ENCODE measurements at regions not wholly inside any gene's neighbourhood (a gene's known extent, or its start where the extent isn't known, plus 50 kb on each side); places are given as distances from the start of the nearest gene placed in this dataset.
"Not testable (repeated sequence)": the region's sequence is repeated elsewhere in the genome, so short reads cannot be mapped to it uniquely, and the experiment has no call there.

DNA sequence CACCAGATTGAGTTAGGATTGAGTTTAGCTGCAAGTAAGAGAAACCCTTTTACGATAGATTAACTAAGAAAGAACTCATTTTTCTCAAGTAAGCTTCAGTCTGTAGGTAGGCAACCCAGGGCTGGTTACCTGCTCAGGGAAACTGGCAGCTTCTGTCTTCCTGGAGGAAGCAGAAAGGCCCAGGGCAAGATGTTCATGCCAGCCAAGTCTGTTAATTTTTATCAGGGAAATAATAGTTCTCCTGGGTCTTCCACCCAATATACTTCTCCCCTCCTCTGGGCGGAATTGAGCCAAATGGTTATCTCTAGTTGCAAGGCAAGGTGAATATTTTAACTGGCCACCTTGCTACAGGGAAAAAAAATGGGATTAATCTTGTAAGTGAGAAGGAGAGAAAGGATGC lies 98.2 kb downstream of the UTRN start:
- peaks cover 56% of the 10 kb centered on the region for H3K36me3 Mint-ChIP-seq (ENCODE audit: low read depth)

DNA sequence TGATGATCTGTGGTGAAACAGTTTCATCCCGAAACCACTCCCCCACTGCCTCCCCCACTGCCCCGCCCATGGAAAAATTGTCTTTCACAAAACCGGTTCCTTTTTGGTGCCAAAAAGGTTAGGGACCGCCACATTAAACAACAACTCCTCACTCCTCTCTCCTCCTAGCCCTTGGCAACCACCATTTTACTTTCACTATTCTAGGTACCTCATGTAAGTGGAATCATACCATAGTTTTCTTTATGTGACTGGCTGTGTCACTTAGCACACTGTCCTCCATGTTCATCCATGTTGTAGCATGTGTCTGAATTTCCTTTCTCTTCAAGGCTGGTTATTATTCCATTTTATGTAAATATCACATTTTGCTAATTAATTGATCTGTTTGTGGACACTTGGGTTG lies 99.3 kb downstream of the UTRN start:
- Mint-ChIP-seq H3K36me3 (ENCODE audit: low read depth) (peaks cover 55% of the 10 kb centered on the region), H3K4me3 (no peak overlapping the region), H3K27ac (no peak overlapping the region), H3K4me1 (peaks cover 10% of the 10 kb centered on the region), H3K9me3 (peaks cover 23% of the 10 kb centered on the region), H3K27me3 (no peaks in the 10 kb centered on the region)
- no peak for DNase-seq
- ChIA-PET POLR2A (no interaction called here), CTCF (no interaction called here)

More for the DNA sequence above, 98.2 kb downstream of the UTRN start:
- no peak overlapping the region for H3K4me3 Mint-ChIP-seq
- H3K4me1 Mint-ChIP-seq: peaks cover 16% of the 10 kb centered on the region
- peaks cover 29% of the 10 kb centered on the region for H3K9me3 Mint-ChIP-seq
- ChIA-PET CTCF (no interaction called here), POLR2A (no interaction called here)
- no peak overlapping the region for H3K27ac Mint-ChIP-seq
- no peaks in the 10 kb centered on the region for H3K27me3 Mint-ChIP-seq
- no peak for DNase-seq

DNA sequence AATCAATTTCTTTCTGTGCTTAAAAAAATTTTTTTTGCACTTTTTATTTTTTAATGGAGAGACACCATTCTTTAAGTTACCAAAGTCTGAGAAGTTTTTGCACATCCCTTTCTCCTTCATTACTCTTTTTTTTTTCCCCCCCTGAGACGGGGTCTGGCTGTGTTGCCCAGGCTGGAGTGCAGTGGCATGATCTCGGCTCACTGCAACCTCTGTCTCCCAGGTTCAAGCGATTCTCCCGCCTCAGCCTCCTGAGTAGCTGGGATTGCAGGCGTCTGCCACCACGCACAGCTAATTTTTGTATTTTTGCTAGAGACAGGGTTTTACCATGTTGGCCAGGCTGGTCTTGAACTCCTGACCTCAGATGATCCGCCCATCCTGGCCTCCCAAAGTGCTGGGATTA lies 104.3 kb downstream of the UTRN start:
- POLR2A ChIA-PET, CTCF ChIA-PET, H3K4me3 Mint-ChIP-seq: not testable (repeated sequence)

DNA sequence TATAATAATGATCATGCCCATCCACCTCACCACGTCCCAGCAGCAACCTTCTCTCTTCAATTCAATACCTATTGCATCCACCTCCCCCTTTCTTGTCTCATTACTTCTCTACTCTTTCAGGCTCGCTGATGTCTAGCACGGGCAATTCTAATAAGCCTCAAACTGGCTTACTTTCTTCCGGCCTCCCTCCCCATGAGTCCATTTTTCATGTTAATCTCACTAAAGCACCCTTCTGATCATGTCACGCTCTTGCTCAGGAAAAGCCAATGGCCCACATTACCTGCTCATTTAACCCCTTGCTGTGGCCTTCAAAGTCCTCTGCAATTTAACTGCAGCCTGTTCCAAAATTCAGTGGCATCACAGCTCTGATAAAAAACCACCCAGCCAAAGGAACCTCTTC lies 105.1 kb downstream of the UTRN start:
- Mint-ChIP-seq H3K4me3 (no peak overlapping the region), H3K27me3 (no peaks in the 10 kb centered on the region), H3K9me3 (peaks cover 6% of the 10 kb centered on the region), H3K36me3 (ENCODE audit: low read depth) (peaks cover 44% of the 10 kb centered on the region), H3K27ac (no peak overlapping the region), H3K4me1 (peaks cover 4% of the 10 kb centered on the region)
- CTCF ChIA-PET: interaction anchor here (0.6 kb wide), 1 partner anchor 379 kb away, joined by 3 read pairs; no protein-coding TSS in a partner anchor
- DNase-seq: no peak
- POLR2A ChIA-PET: no interaction called here

More for the DNA sequence above, 104.3 kb downstream of the UTRN start:
- H3K36me3 Mint-ChIP-seq (ENCODE audit: low read depth): peaks cover 49% of the 10 kb centered on the region
- DNase-seq, H3K4me1 Mint-ChIP-seq, H3K9me3 Mint-ChIP-seq, H3K27ac Mint-ChIP-seq, H3K27me3 Mint-ChIP-seq: not testable (repeated sequence)

- CTCF ChIA-PET: interaction anchor here (0.6 kb wide), 1 partner anchor 378 kb away, joined by 3 read pairs; no protein-coding TSS in a partner anchor
- H3K36me3 Mint-ChIP-seq (ENCODE audit: low read depth): peaks cover 41% of the 10 kb centered on the region
- H3K4me3 Mint-ChIP-seq: no peak overlapping the region
- peaks cover 6% of the 10 kb centered on the region for H3K9me3 Mint-ChIP-seq
- H3K4me1 Mint-ChIP-seq: peaks cover 4% of the 10 kb centered on the region
- no peak overlapping the region for H3K27ac Mint-ChIP-seq
- POLR2A ChIA-PET: no interaction called here
- DNase-seq: no peak
- H3K27me3 Mint-ChIP-seq: no peaks in the 10 kb centered on the region
Measured at GRCh38 chr6:144390886-144391285, 105.8 kb downstream of the UTRN start.

DNA sequence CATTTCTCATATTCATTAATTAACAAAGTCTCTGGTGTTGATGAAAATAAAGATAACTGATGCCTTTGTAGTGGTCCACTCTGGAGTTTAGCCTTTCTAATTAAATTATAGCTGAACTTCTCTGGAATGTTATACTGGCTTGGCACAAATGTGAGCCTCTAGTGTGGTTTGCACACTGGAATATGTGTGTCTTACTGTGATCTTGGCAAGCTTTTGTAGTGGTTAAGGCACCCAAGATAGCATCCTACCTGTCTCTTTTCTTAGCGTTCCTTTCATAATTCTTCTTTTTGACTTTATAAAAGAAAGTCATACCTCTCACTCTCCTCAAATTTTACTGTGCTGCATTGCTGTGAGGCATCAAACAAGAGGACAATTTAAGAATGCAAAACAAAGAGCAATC lies 107.4 kb downstream of the UTRN start:
- peaks cover 4% of the 10 kb centered on the region for H3K4me1 Mint-ChIP-seq
- H3K36me3 Mint-ChIP-seq (ENCODE audit: low read depth): peaks cover 47% of the 10 kb centered on the region
- no peak overlapping the region for H3K4me3 Mint-ChIP-seq
- CTCF ChIA-PET: no interaction called here
- peaks cover 16% of the 10 kb centered on the region for H3K9me3 Mint-ChIP-seq
- no peak for DNase-seq
- POLR2A ChIA-PET: no interaction called here
- no peaks in the 10 kb centered on the region for H3K27me3 Mint-ChIP-seq
- H3K27ac Mint-ChIP-seq: no peak overlapping the region

- H3K4me1 Mint-ChIP-seq: peaks cover 4% of the 10 kb centered on the region
- no peak overlapping the region for H3K4me3 Mint-ChIP-seq
- H3K36me3 Mint-ChIP-seq (ENCODE audit: low read depth): peaks cover 52% of the 10 kb centered on the region
- CTCF ChIA-PET: no interaction called here
- H3K27ac Mint-ChIP-seq: no peak overlapping the region
- DNase-seq: no peak
- peaks cover 25% of the 10 kb centered on the region for H3K9me3 Mint-ChIP-seq
- POLR2A ChIA-PET: no interaction called here
- H3K27me3 Mint-ChIP-seq: no peaks in the 10 kb centered on the region
Measured at GRCh38 chr6:144394210-144394609, 109.1 kb downstream of the UTRN start.

- Mint-ChIP-seq H3K27ac (no peak overlapping the region), H3K4me1 (peaks cover 4% of the 10 kb centered on the region), H3K9me3 (peaks cover 25% of the 10 kb centered on the region), H3K36me3 (ENCODE audit: low read depth) (peaks cover 55% of the 10 kb centered on the region), H3K4me3 (no peak overlapping the region), H3K27me3 (no peaks in the 10 kb centered on the region)
- ChIA-PET CTCF (no interaction called here), POLR2A (no interaction called here)
- no peak for DNase-seq
Measured at GRCh38 chr6:144395014-144395413, 109.9 kb downstream of the UTRN start.

GRCh38 chr6:144395826-144396225 lies 110.7 kb downstream of the UTRN start:
- POLR2A ChIA-PET: no interaction called here

GRCh38 chr6:144397141-144397540 lies 112.0 kb downstream of the UTRN start:
- H3K4me3 Mint-ChIP-seq: no peak overlapping the region
- H3K36me3 Mint-ChIP-seq (ENCODE audit: low read depth): peaks cover 59% of the 10 kb centered on the region
- ChIA-PET CTCF (no interaction called here), POLR2A (no interaction called here)
- no peaks in the 10 kb centered on the region for H3K27me3 Mint-ChIP-seq
- H3K27ac Mint-ChIP-seq: no peak overlapping the region
- peaks cover 4% of the 10 kb centered on the region for H3K4me1 Mint-ChIP-seq
- DNase-seq: no peak
- peaks cover 25% of the 10 kb centered on the region for H3K9me3 Mint-ChIP-seq

More at GRCh38 chr6:144395826-144396225, 110.7 kb downstream of the UTRN start:
- Mint-ChIP-seq H3K27me3 (no peaks in the 10 kb centered on the region), H3K36me3 (ENCODE audit: low read depth) (peaks cover 51% of the 10 kb centered on the region), H3K4me1 (peaks cover 4% of the 10 kb centered on the region), H3K4me3 (no peak overlapping the region), H3K27ac (no peak overlapping the region), H3K9me3 (peaks cover 25% of the 10 kb centered on the region)
- CTCF ChIA-PET: no interaction called here
- DNase-seq: no peak

- Mint-ChIP-seq H3K4me1 (no peaks in the 10 kb centered on the region), H3K36me3 (ENCODE audit: low read depth) (peaks cover 70% of the 10 kb centered on the region)
Measured at GRCh38 chr6:144400321-144400720, 115.2 kb downstream of the UTRN start.

DNA sequence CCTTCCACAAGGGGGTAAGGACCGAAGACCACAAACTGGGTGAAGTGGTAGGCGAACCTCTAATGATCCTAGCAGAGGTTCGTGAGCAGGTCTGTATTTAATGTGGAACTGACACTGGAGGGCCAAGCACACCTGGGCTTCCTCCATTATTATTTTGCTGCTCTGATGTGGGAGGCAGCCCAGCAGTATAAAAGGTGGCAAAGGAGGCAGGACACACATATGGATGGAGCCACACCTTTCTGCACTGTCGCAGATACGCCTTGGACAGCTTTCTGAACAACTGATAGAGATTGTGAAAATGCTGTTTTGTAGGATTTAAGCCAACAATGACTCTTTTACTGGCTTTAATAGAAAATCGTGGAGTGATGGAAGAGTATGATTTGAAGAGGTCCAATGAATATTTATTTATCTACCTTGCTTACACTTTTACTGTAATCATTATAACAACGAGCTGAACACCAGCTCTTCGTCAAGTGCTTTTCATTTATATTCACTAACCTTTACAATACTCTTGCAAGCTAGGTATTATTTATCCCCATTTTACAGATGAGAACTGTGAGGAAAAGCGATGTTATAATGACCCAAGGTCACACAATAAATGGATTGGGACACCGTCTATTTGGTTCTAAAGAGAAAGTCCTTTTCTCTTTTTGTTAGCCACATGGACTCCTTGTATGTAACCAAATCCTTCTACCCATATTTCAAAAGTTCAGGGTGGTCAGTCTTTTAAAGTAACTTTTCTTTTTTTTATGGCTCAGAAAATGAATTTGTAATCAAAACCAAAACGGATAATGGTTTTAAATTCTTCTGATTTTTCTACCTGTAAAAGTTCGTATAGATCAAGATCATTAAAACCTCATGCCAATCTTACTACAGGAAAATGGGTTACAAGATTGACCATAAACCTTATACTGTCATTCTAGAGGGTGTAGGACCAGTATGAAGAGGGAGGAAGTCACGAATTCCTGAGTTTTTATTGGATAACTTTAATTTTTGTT lies 116.9 kb downstream of the UTRN start:
- Mint-ChIP-seq H3K9me3 (peaks cover 11% of the 10 kb centered on the region), H3K27me3 (no peaks in the 10 kb centered on the region), H3K4me3 (no peak overlapping the region), H3K36me3 (ENCODE audit: low read depth) (peaks cover 71% of the 10 kb centered on the region), H3K4me1 (no peaks in the 10 kb centered on the region), H3K27ac (no peak overlapping the region)
- ChIA-PET POLR2A (no interaction called here), CTCF (no interaction called here)
- no peak for DNase-seq

More at GRCh38 chr6:144400321-144400720, 115.2 kb downstream of the UTRN start:
- H3K27ac Mint-ChIP-seq: no peak overlapping the region
- H3K4me3 Mint-ChIP-seq: no peak overlapping the region
- no peak for DNase-seq
- CTCF ChIA-PET: no interaction called here
- peaks cover 20% of the 10 kb centered on the region for H3K9me3 Mint-ChIP-seq
- POLR2A ChIA-PET: no interaction called here
- no peaks in the 10 kb centered on the region for H3K27me3 Mint-ChIP-seq

DNA sequence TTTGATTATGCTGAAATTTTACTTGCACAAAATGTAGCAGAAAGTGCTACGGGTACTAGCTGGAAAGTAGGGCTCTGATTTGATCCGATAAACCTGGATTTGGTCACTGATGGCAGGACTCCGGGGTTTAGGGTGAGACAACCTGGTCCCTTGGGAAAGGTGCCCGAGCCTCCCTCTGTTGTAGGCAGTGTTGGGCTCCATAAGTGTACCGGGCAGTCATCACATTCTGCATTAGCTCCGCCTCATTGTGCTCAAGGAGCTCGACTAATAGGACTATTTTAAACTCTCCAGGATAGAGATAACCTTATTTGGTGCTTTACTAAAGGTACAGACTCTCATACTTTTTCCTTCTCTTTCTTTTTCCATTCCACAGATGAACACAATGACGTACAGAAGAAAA lies 117.6 kb downstream of the UTRN start:
- peaks cover 70% of the 10 kb centered on the region for H3K36me3 Mint-ChIP-seq (ENCODE audit: low read depth)
- no peak overlapping the region for H3K4me3 Mint-ChIP-seq
- ChIA-PET POLR2A (no interaction called here), CTCF (no interaction called here)
- H3K9me3 Mint-ChIP-seq: peaks cover 7% of the 10 kb centered on the region
- no peaks in the 10 kb centered on the region for H3K4me1 Mint-ChIP-seq
- no peaks in the 10 kb centered on the region for H3K27me3 Mint-ChIP-seq
- H3K27ac Mint-ChIP-seq: no peak overlapping the region
- DNase-seq: no peak

GRCh38 chr6:144405163-144405562 lies 120.0 kb downstream of the UTRN start:
- Mint-ChIP-seq H3K4me3 (no peak overlapping the region), H3K27me3 (no peaks in the 10 kb centered on the region), H3K36me3 (ENCODE audit: low read depth) (peaks cover 64% of the 10 kb centered on the region), H3K27ac (no peak overlapping the region), H3K4me1 (no peaks in the 10 kb centered on the region), H3K9me3 (no peaks in the 10 kb centered on the region)
- POLR2A ChIA-PET: no interaction called here
- no peak for DNase-seq
- CTCF ChIA-PET: no interaction called here

Data from activated CD4-positive, alpha-beta memory T cell treated with anti-CD3 and anti-CD28 coated beads, Interleukin-2, amount 10 ng/mL, durations not matched to agents 7 days and 5 days (primary cell).